IMR-90 (cell line): ENCODE measurements at regions not wholly inside any gene's neighbourhood (a gene's known extent, or its start where the extent isn't known, plus 50 kb on each side); places are given as distances from the start of the nearest gene placed in this dataset.

Source experiments
- ATAC-seq: fragments of 200-7000 bp; cut with Tn5 transposase; 2 replicates; pipeline ENCODE4 v1.9.1; 2020; ENCODE audit warnings: low read depth, mild to moderate bottlenecking, moderate library complexity
- BruUV-seq: library from RNA; stranded (reverse); fragments of 400-500 nt; replicated peaks from 2 replicates; lab custom pipeline; 2021; lab: Mats Ljungman, UMichigan
- CTCF ChIA-PET: fragments of 300-600 bp; formaldehyde crosslinking; extraction: SDS; loops from one replicate; lab custom pipeline; 2021; ENCODE audit warnings: antibody characterized with exemption; lab: Yijun Ruan, JAX
- POLR2A ChIA-PET: fragments of 300-600 bp; sonication (Branson Sonifier 250); formaldehyde crosslinking; loops from one replicate; lab custom pipeline; 2022; ENCODE audit warnings: antibody characterized with exemption; ENCODE audit not compliant: unreplicated experiment; lab: Charles Lee
- DNase-seq: peaks from one replicate; pipeline ENCODE4 v3.0.0; 2013
- H2AFZ ChIP-seq: replicated peaks from 2 replicates; pipeline ENCODE3; 2013; ENCODE audit warnings: low read length, mild to moderate bottlenecking; ENCODE audit not compliant: poor library complexity
- H2AK5ac ChIP-seq: 2 replicates; pipeline ENCODE4 v1.6.1; 2013; ENCODE audit warnings: low read depth, low read length, inconsistent platforms
- H2AK9ac ChIP-seq: replicated peaks from 2 replicates; pipeline ENCODE3; 2013; ENCODE audit warnings: mild to moderate bottlenecking, low read depth, low read length, moderate library complexity; ENCODE audit not compliant: poor library complexity
- H2BK120ac ChIP-seq: 2 replicates; pipeline ENCODE4 v1.6.1; 2013; ENCODE audit warnings: low read depth, low read length, inconsistent platforms
- H2BK15ac ChIP-seq: 3 replicates; pipeline ENCODE4 v1.6.1; 2013; ENCODE audit warnings: low read depth, low read length, inconsistent platforms
- H2BK20ac ChIP-seq: 2 replicates; pipeline ENCODE4 v1.6.1; 2013; ENCODE audit warnings: low read depth, mild to moderate bottlenecking, inconsistent platforms, low read length, moderate library complexity
- H2BK5ac ChIP-seq: 2 replicates; pipeline ENCODE4 v1.6.1; 2013; ENCODE audit warnings: mild to moderate bottlenecking, low read depth, low read length, inconsistent platforms; ENCODE audit not compliant: poor library complexity, severe bottlenecking
- H3K14ac ChIP-seq: replicated peaks from 2 replicates; pipeline ENCODE4 v1.6.1; 2013; ENCODE audit warnings: low read depth, low read length, inconsistent platforms
- H3K18ac ChIP-seq: 2 replicates; pipeline ENCODE4 v1.6.1; 2013; ENCODE audit warnings: low read depth, low read length, control low read depth
- H3K23ac ChIP-seq: 2 replicates; pipeline ENCODE4 v1.6.1; 2013; ENCODE audit warnings: low read depth, low read length, inconsistent platforms
- H3K27ac ChIP-seq: 2 replicates; pipeline ENCODE4 v1.5.1; 2013; ENCODE audit warnings: mild to moderate bottlenecking, control low read depth, low read length; ENCODE audit not compliant: insufficient read depth
- H3K27me3 ChIP-seq: 2 replicates; pipeline ENCODE4 v1.6.1; 2013; ENCODE audit warnings: low read length; ENCODE audit not compliant: control insufficient read depth, insufficient read depth
- H3K36me3 ChIP-seq: 2 replicates; pipeline ENCODE4 v1.6.1; 2013; ENCODE audit warnings: low read length, mixed read lengths; ENCODE audit not compliant: control insufficient read depth, insufficient read depth
- H3K4ac ChIP-seq: 2 replicates; pipeline ENCODE4 v1.6.1; 2013; ENCODE audit warnings: low read depth, low read length, inconsistent platforms
- H3K4me1 ChIP-seq: 2 replicates; pipeline ENCODE4 v1.6.1; 2013; ENCODE audit warnings: low read length, mixed read lengths; ENCODE audit not compliant: control insufficient read depth, insufficient read depth
- H3K4me2 ChIP-seq: 2 replicates; pipeline ENCODE4 v1.6.1; 2013; ENCODE audit warnings: low read depth, mild to moderate bottlenecking, control low read depth, low read length, moderate library complexity
- H3K4me3 ChIP-seq: 2 replicates; pipeline ENCODE4 v1.5.1; 2013; ENCODE audit warnings: low read depth, mild to moderate bottlenecking, control low read depth, low read length, moderate library complexity; ENCODE audit not compliant: insufficient read depth
- H3K56ac ChIP-seq: 2 replicates; pipeline ENCODE4 v1.6.1; 2013; ENCODE audit warnings: low read length, inconsistent platforms; ENCODE audit not compliant: insufficient read depth; ENCODE audit errors: extremely low read depth
- H3K79me1 ChIP-seq, 2 experiments: 2 replicates each; pipeline ENCODE4 v1.6.1; 2013; ENCODE audit warnings: low read length in 2 of 2, inconsistent platforms in 1 of 2, low read depth in 1 of 2
- H3K9ac ChIP-seq: 2 replicates; pipeline ENCODE4 v1.6.1; 2013; ENCODE audit warnings: low read depth, low read length, control low read depth
- H3K9me1 ChIP-seq: 2 replicates; pipeline ENCODE4 v1.6.1; 2013; ENCODE audit warnings: low read length, inconsistent platforms; ENCODE audit not compliant: insufficient read depth
- H3K9me3 ChIP-seq: 2 replicates; pipeline ENCODE4 v1.6.1; 2013; ENCODE audit warnings: low read length; ENCODE audit not compliant: control insufficient read depth, insufficient read depth
- H4K20me1 ChIP-seq: 2 replicates; pipeline ENCODE4 v1.6.1; 2013; ENCODE audit warnings: low read length, inconsistent platforms; ENCODE audit not compliant: insufficient read depth
- H4K5ac ChIP-seq: 2 replicates; pipeline ENCODE4 v1.6.1; 2013; ENCODE audit warnings: mild to moderate bottlenecking, low read depth, low read length, control low read depth
- H4K8ac ChIP-seq, 2 experiments: 2 replicates each; pipeline ENCODE4 v1.6.1; 2013; ENCODE audit warnings: low read depth in 2 of 2, low read length in 2 of 2, control low read depth in 1 of 2, inconsistent platforms in 1 of 2
- H4K91ac ChIP-seq: 2 replicates; pipeline ENCODE4 v1.6.1; 2013; ENCODE audit warnings: low read depth, low read length, inconsistent platforms; ENCODE audit not compliant: insufficient read depth
- CHD1 ChIP-seq: IDR thresholded peaks from 2 replicates; pipeline ENCODE4 v1.6.1; 2012; ENCODE audit warnings: low read depth, low read length, improper control_type of control experiment
- MAFK ChIP-seq: IDR thresholded peaks from 2 replicates; pipeline ENCODE4 v1.6.1; 2012; ENCODE audit warnings: low read depth, low read length, improper control_type of control experiment
- SMC3 ChIP-seq: fragments of 150-350 bp; IDR thresholded peaks from 2 replicates; pipeline ENCODE4 v1.6.1; 2016; ENCODE audit warnings: low read depth, mild to moderate bottlenecking, antibody characterized with exemption, low read length, moderate library complexity
- WGBS, 2 experiments: methylation state at CpG; one replicate each; pipeline versions ENCODE4 v1.1.5 to v1.1.7; 2013; ENCODE audit warnings: missing lambda C conversion rate in 2 of 2; ENCODE audit not compliant: insufficient read length in 1 of 2; ENCODE audit errors: extremely low coverage in 2 of 2; 5-methylcytosine and 5-hydroxymethylcytosine counted together
- dilution Hi-C: fragments of 300-500 bp; cut with HindIII; formaldehyde crosslinking; loops from one replicate; pipeline ENCODE4 v1.14.3; 2018; ENCODE audit warnings: low sequenced_read_pairs; ENCODE audit not compliant: unreplicated experiment
- in situ Hi-C: fragments of 300-500 bp; cut with MboI; formaldehyde crosslinking; loops from 3 replicates; pipeline ENCODE4 v1.14.3; 2019; ENCODE audit warnings: low sequenced_read_pairs, inconsistent platforms, mixed read lengths
- intact Hi-C: fragments of 100-400 bp; cut with micrococcal nuclease; formaldehyde crosslinking; loops from 2 replicates; pipeline ENCODE4 v1.10.0; 2022
- TF ChIP-seq, protein P1 (sequence below): conservative IDR thresholded peaks from 2 replicates; pipeline ENCODE4 v1.5.1; 2012; ENCODE audit warnings: mild to moderate bottlenecking, low read depth, low read length, improper control_type of control experiment
- TF ChIP-seq, protein P2 (sequence below): fragments of 150-350 bp; IDR thresholded peaks from 2 replicates; pipeline ENCODE4 v1.6.1; 2017; ENCODE audit warnings: mild to moderate bottlenecking, antibody characterized with exemption, low read length, low read depth

DNA sequence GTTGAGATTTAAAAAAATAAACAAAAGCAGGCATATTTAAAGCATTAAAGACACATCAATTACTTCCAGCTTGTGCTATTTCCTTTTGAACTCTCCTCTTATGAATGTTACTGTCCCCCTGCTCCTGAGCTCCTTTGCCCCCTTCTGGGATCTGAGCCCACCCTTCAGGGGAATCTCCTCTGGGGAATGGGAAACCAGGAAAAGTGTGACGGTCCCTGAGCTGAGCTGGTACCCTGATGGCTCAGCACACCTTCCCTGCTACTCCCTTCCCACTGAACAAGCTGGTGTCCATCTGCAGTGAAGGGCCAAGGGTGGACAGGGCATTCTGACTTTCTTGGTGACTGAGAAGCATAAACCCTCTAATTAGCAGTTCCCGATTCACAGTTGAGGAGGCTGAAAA is 356.3 kb downstream of the PTEN start:
- WGBS, 2 experiments = no CpG with 5 or more reads among the region's 2 CpGs
- CTCF ChIA-PET = interaction anchor here (0.5 to 2.0 kb wide), 2 partner anchors 19 to 47 kb away, joined by 4 to 7 read pairs; no protein-coding TSS in a partner anchor
- no peak overlapping the region for H3K9ac ChIP-seq

More for the DNA sequence above, 356.3 kb downstream of the PTEN start:
- Histone ChIP-seq H4K8ac (no peak overlapping the region), H2BK120ac (no peak overlapping the region), H2BK15ac (0 out of 3 replicates have a peak overlapping the region, but pooled peaks have one; percentile 27), H4K91ac (no peak overlapping the region), H3K23ac (no peak overlapping the region), H3K4ac (no peak overlapping the region), H3K14ac (no peak overlapping the region), H3K9me3 (no peaks in the 10 kb centered on the region), H3K4me1 (peaks cover 7% of the 10 kb centered on the region; the same call in 1 of the 2 replicates), H2AK5ac (no peak overlapping the region; the same call in 1 of the 2 replicates), H3K9me1 (peaks cover 5% of the 10 kb centered on the region; the same call in 1 of the 2 replicates), H4K20me1 (no peaks in the 10 kb centered on the region), H3K36me3 (no peaks in the 10 kb centered on the region), H2AK9ac (no peak overlapping the region), H3K79me1 (no peaks in the 10 kb centered on the region), H3K4me3 (no peak overlapping the region), H3K4me2 (no peak overlapping the region), H2AFZ (no peak overlapping the region), H3K18ac (no peak overlapping the region), H2BK5ac (no peak overlapping the region), H3K27me3 (no peaks in the 10 kb centered on the region), H4K5ac (no peak overlapping the region), H3K27ac (no peak overlapping the region), H2BK20ac (no peak overlapping the region), H3K56ac (no peak overlapping the region)
- dilution Hi-C loops (no loop called here), intact Hi-C loops (no loop called here), in situ Hi-C loops (no loop called here)
- POLR2A ChIA-PET = no interaction called here
- BruUV-seq = no TSS peak
- no peak for TF ChIP-seq CHD1
- TF ChIP-seq, protein P1, sequence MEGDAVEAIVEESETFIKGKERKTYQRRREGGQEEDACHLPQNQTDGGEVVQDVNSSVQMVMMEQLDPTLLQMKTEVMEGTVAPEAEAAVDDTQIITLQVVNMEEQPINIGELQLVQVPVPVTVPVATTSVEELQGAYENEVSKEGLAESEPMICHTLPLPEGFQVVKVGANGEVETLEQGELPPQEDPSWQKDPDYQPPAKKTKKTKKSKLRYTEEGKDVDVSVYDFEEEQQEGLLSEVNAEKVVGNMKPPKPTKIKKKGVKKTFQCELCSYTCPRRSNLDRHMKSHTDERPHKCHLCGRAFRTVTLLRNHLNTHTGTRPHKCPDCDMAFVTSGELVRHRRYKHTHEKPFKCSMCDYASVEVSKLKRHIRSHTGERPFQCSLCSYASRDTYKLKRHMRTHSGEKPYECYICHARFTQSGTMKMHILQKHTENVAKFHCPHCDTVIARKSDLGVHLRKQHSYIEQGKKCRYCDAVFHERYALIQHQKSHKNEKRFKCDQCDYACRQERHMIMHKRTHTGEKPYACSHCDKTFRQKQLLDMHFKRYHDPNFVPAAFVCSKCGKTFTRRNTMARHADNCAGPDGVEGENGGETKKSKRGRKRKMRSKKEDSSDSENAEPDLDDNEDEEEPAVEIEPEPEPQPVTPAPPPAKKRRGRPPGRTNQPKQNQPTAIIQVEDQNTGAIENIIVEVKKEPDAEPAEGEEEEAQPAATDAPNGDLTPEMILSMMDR = no peak
- no peak for TF ChIP-seq MAFK
- TF ChIP-seq, protein P2, sequence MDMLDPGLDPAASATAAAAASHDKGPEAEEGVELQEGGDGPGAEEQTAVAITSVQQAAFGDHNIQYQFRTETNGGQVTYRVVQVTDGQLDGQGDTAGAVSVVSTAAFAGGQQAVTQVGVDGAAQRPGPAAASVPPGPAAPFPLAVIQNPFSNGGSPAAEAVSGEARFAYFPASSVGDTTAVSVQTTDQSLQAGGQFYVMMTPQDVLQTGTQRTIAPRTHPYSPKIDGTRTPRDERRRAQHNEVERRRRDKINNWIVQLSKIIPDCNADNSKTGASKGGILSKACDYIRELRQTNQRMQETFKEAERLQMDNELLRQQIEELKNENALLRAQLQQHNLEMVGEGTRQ = no peak
- no peak for TF ChIP-seq SMC3
- ATAC-seq = no peak
- no peak for DNase-seq
